ENCODE measurements at regions not wholly inside any gene's neighbourhood (a gene's known extent, or its start where the extent isn't known, plus 50 kb on each side); places are given as distances from the start of the nearest gene placed in this dataset.

DNA sequence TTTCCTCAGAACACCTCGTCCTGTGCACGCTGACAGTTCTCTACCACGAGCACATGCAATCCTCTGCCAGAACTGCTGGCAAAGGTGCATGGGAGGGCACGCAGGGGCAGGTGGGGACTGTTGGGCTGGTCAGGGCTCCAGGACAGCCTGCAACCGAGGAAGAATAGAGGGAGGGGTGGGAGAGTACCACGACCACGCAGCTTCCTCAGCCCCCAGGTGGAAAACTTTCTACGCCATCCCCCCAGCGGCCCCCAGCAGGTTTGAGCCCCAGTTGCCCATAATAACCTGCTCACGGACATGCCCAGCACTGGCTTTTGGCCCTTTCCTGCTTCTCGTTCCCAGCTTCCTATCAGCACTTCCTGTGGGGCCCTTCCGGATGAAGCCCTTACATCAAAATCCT, 199.3 kb downstream of the C16orf95 start:
- Histone ChIP-seq H3K27ac (ENCODE audit: low read length) (no peak overlapping the region), H3K79me2 (ENCODE audit: insufficient read depth, low read length) (no peaks in the 10 kb centered on the region), H3K9ac (ENCODE audit: low read depth, low read length) (no peak overlapping the region), H3K4me3 (ENCODE audit: low read depth in 1 of 2, low read length in 2 of 2) (no peak overlapping the region), H3K4me1 (ENCODE audit: insufficient read depth, low read length) (no peaks in the 10 kb centered on the region), H4K20me1 (ENCODE audit: insufficient read depth, low read length) (no peaks in the 10 kb centered on the region; the same call in 1 of the 2 replicates), H3K4me2 (ENCODE audit: insufficient read depth, low read length) (no peak overlapping the region), H2AFZ (ENCODE audit: low read depth, low read length) (no peak overlapping the region), H3K27me3 (ENCODE audit: insufficient read depth, low read length, poor library complexity) (peaks cover 17% of the 10 kb centered on the region), H3K36me3 (ENCODE audit: insufficient read depth, low read length) (no peaks in the 10 kb centered on the region), H3K9me3 (ENCODE audit: insufficient read depth, low read length, severe bottlenecking) (no peaks in the 10 kb centered on the region)
- ATAC-seq (ENCODE audit: insufficient read depth, low read depth) (no peak), DNase-seq (no peak)
- no peak for TF ChIP-seq EZH2 (IDR thresholded peaks at IDR 0.05; ENCODE audit: borderline replicate concordance, low read depth, low read length, severe bottlenecking)
- TF ChIP-seq, protein P1, sequence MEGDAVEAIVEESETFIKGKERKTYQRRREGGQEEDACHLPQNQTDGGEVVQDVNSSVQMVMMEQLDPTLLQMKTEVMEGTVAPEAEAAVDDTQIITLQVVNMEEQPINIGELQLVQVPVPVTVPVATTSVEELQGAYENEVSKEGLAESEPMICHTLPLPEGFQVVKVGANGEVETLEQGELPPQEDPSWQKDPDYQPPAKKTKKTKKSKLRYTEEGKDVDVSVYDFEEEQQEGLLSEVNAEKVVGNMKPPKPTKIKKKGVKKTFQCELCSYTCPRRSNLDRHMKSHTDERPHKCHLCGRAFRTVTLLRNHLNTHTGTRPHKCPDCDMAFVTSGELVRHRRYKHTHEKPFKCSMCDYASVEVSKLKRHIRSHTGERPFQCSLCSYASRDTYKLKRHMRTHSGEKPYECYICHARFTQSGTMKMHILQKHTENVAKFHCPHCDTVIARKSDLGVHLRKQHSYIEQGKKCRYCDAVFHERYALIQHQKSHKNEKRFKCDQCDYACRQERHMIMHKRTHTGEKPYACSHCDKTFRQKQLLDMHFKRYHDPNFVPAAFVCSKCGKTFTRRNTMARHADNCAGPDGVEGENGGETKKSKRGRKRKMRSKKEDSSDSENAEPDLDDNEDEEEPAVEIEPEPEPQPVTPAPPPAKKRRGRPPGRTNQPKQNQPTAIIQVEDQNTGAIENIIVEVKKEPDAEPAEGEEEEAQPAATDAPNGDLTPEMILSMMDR (IDR thresholded peaks at IDR 0.05; ENCODE audit: borderline replicate concordance, extremely low read depth, low read length, poor library complexity, severe bottlenecking) = no peak

DNA sequence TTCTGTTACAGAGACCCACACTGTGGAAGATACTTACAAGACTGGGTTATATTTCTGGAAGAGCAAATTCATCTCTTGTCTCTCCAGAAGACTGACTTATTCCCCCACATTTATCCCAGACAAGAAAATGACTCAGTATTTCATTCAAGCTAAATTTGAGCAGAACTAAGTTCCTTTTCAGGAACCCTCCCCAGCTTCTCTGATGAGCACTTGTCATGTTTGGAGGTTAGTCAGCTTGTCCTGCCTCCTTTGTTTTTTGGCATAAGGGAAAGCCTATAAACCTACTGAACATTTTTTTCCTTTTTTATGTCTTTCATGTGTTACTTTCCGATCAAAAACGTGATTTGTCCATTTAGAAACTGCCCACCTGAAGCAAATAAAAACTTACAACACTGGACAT, 198.0 kb downstream of the C16orf95 start:
- Histone ChIP-seq H3K27ac (ENCODE audit: low read length) (no peak overlapping the region), H3K4me3 (ENCODE audit: low read depth in 1 of 2, low read length in 2 of 2) (no peak overlapping the region), H3K4me2 (ENCODE audit: insufficient read depth, low read length) (no peak overlapping the region), H2AFZ (ENCODE audit: low read depth, low read length) (no peak overlapping the region), H3K36me3 (ENCODE audit: insufficient read depth, low read length) (no peaks in the 10 kb centered on the region), H3K4me1 (ENCODE audit: insufficient read depth, low read length) (no peaks in the 10 kb centered on the region), H3K27me3 (ENCODE audit: insufficient read depth, low read length, poor library complexity) (peaks cover 17% of the 10 kb centered on the region), H3K79me2 (ENCODE audit: insufficient read depth, low read length) (no peaks in the 10 kb centered on the region), H4K20me1 (ENCODE audit: insufficient read depth, low read length) (no peaks in the 10 kb centered on the region; the same call in none of the 2 replicates), H3K9ac (ENCODE audit: low read depth, low read length) (no peak overlapping the region), H3K9me3 (ENCODE audit: insufficient read depth, low read length, severe bottlenecking) (no peaks in the 10 kb centered on the region)
- ATAC-seq (ENCODE audit: insufficient read depth, low read depth) (no peak), DNase-seq (no peak)
- TF ChIP-seq, protein P1 (IDR thresholded peaks at IDR 0.05; ENCODE audit: borderline replicate concordance, extremely low read depth, low read length, poor library complexity, severe bottlenecking) = no peak
- TF ChIP-seq EZH2 (IDR thresholded peaks at IDR 0.05; ENCODE audit: borderline replicate concordance, low read depth, low read length, severe bottlenecking) = no peak

DNA sequence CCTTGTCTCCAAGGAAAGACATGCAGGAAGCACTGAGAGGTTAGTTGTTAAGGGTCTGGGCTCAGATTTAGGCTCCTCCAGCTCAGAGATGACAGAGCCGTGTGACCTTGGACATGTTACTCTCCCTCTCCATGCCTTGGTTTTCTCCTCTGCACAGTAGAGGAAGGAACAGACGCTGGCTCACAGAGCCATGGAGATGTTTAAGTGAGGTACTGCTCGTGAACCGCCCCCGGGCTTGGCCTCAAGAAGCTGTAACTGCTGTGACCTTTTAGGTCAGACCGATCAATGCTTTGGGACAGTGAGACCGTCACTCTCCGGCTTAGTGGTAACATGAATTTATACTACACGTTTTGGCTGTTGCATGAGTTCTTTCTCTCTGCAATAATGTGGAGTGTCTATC, 197.4 kb downstream of the C16orf95 start:
- H3K36me3 ChIP-seq (ENCODE audit: insufficient read depth, low read length) = no peaks in the 10 kb centered on the region
- H3K9ac ChIP-seq (ENCODE audit: low read depth, low read length) = no peak overlapping the region
- no peaks in the 10 kb centered on the region; the same call in none of the 2 replicates for H4K20me1 ChIP-seq (ENCODE audit: insufficient read depth, low read length)
- H3K27ac ChIP-seq (ENCODE audit: low read length) = no peak overlapping the region
- H2AFZ ChIP-seq (ENCODE audit: low read depth, low read length) = no peak overlapping the region
- TF ChIP-seq EZH2 (IDR thresholded peaks at IDR 0.05; ENCODE audit: borderline replicate concordance, low read depth, low read length, severe bottlenecking) = no peak
- TF ChIP-seq, protein P1 (IDR thresholded peaks at IDR 0.05; ENCODE audit: borderline replicate concordance, extremely low read depth, low read length, poor library complexity, severe bottlenecking) = no peak
- no peaks in the 10 kb centered on the region for H3K4me1 ChIP-seq (ENCODE audit: insufficient read depth, low read length)
- H3K27me3 ChIP-seq (ENCODE audit: insufficient read depth, low read length, poor library complexity) = peaks cover 15% of the 10 kb centered on the region
- H3K9me3 ChIP-seq (ENCODE audit: insufficient read depth, low read length, severe bottlenecking) = no peaks in the 10 kb centered on the region
- ATAC-seq (ENCODE audit: insufficient read depth, low read depth) = no peak
- H3K79me2 ChIP-seq (ENCODE audit: insufficient read depth, low read length) = no peaks in the 10 kb centered on the region
- no peak overlapping the region for H3K4me3 ChIP-seq (ENCODE audit: low read depth in 1 of 2, low read length in 2 of 2)
- H3K4me2 ChIP-seq (ENCODE audit: insufficient read depth, low read length) = no peak overlapping the region
- no peak for DNase-seq

DNA sequence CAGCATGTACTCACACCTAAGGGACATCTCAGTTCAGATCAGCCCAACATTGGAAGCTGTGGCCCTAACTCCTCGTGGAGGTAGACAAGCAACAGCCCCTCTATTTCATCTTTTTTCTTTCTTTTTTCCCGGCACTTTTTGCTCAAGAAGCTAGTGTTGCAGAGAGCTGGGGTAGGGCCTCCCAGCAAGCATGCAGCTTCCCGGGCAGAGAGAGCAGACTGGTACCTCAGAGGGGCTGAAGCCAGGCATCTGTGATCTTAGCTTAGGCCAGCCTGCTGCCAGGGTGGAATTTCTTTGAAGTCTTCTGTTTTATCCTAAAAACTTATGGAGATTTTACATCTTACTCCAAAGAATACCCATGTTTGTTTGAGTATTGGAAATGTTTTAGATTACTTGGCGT, 195.4 kb downstream of the C16orf95 start:
- Histone ChIP-seq H3K4me3 (ENCODE audit: low read depth in 1 of 2, low read length in 2 of 2) (no peak overlapping the region), H2AFZ (ENCODE audit: low read depth, low read length) (no peak overlapping the region)

More for the DNA sequence above, 195.4 kb downstream of the C16orf95 start:
- DNase-seq (no peak), ATAC-seq (ENCODE audit: insufficient read depth, low read depth) (no peak)
- H3K9ac ChIP-seq (ENCODE audit: low read depth, low read length) = no peak overlapping the region
- no peaks in the 10 kb centered on the region for H3K79me2 ChIP-seq (ENCODE audit: insufficient read depth, low read length)
- H3K27me3 ChIP-seq (ENCODE audit: insufficient read depth, low read length, poor library complexity) = peaks cover 11% of the 10 kb centered on the region
- H3K4me1 ChIP-seq (ENCODE audit: insufficient read depth, low read length) = no peaks in the 10 kb centered on the region
- no peaks in the 10 kb centered on the region for H3K9me3 ChIP-seq (ENCODE audit: insufficient read depth, low read length, severe bottlenecking)
- TF ChIP-seq, protein P1 (IDR thresholded peaks at IDR 0.05; ENCODE audit: borderline replicate concordance, extremely low read depth, low read length, poor library complexity, severe bottlenecking) = no peak
- no peak for TF ChIP-seq EZH2 (IDR thresholded peaks at IDR 0.05; ENCODE audit: borderline replicate concordance, low read depth, low read length, severe bottlenecking)
- H3K36me3 ChIP-seq (ENCODE audit: insufficient read depth, low read length) = no peaks in the 10 kb centered on the region
- no peak overlapping the region for H3K27ac ChIP-seq (ENCODE audit: low read length)
- no peak overlapping the region for H3K4me2 ChIP-seq (ENCODE audit: insufficient read depth, low read length)
- no peaks in the 10 kb centered on the region; the same call in none of the 2 replicates for H4K20me1 ChIP-seq (ENCODE audit: insufficient read depth, low read length)
